Suprapubic skin (tissue), 4 donors: ENCODE measurements at regions not wholly inside any gene's neighbourhood (a gene's known extent, or its start where the extent isn't known, plus 50 kb on each side); places are given as distances from the start of the nearest gene placed in this dataset.
"Not testable (repeated sequence)": the region's sequence is repeated elsewhere in the genome, so short reads cannot be mapped to it uniquely, and the experiment has no call there.

Experiments
- DNase-seq, 2 donors: peaks; one replicate each; pipeline ENCODE4 v3.0.0-alpha.2; 2019; ENCODE audit warnings: low spot score in 2 of 2
- H3K27ac ChIP-seq: fragments of 200-600 bp; sonication (generic); one replicate; pipeline ENCODE4 v1.5.1; 2019
- H3K27me3 ChIP-seq: fragments of 200-600 bp; sonication (generic); one replicate; pipeline ENCODE4 v1.5.1; 2019
- H3K36me3 ChIP-seq: fragments of 200-600 bp; sonication (generic); one replicate; pipeline ENCODE4 v1.5.1; 2019
- H3K4me1 ChIP-seq: fragments of 200-600 bp; sonication (generic); one replicate; pipeline ENCODE4 v1.5.1; 2019
- H3K4me3 ChIP-seq: fragments of 200-600 bp; sonication (generic); one replicate; pipeline ENCODE4 v1.5.1; 2019; ENCODE audit warnings: mild to moderate bottlenecking
- H3K9me3 ChIP-seq: fragments of 200-600 bp; sonication (generic); one replicate; pipeline ENCODE4 v1.5.1; 2019
- CTCF ChIP-seq, 2 donors: fragments of 200-600 bp in 1 of 2; fragments of 450-650 bp in 1 of 2; sonication (generic) in 1 of 2; IDR thresholded peaks; one replicate each; pipeline ENCODE4 v1.5.1; 2016 to 2019; ENCODE audit warnings: antibody characterized with exemption in 2 of 2, mild to moderate bottlenecking in 1 of 2, moderate library complexity in 1 of 2
- EP300 ChIP-seq: sonication (generic); formaldehyde crosslinking; IDR thresholded peaks from one replicate; pipeline ENCODE4 v1.6.1; 2017; ENCODE audit warnings: antibody characterized with exemption
- POLR2A ChIP-seq, 2 donors: fragments of 450-650 bp; IDR thresholded peaks; one replicate each; pipeline ENCODE4 v1.6.1; 2017; ENCODE audit warnings: antibody characterized with exemption in 2 of 2, mild to moderate bottlenecking in 2 of 2, moderate library complexity in 2 of 2
- POLR2AphosphoS5 ChIP-seq, 3 donors: sonication (generic); formaldehyde crosslinking; IDR thresholded peaks; one replicate each; pipeline ENCODE4 v1.6.1; 2017; ENCODE audit warnings: antibody characterized with exemption in 3 of 3
- whole genome bisulfite sequencing: methylation state at CpG from one replicate; pipeline ENCODE4 v1.1.5; 2018; 5-methylcytosine and 5-hydroxymethylcytosine counted together

GRCh38 chr2:134008837-134009236 is 245.0 kb upstream of the MGAT5 start:
- TF ChIP-seq POLR2A (IDR thresholded peaks at IDR 0.05) (no peak), CTCF (IDR thresholded peaks at IDR 0.05) (no peak), EP300 (no peak), POLR2AphosphoS5 (IDR thresholded peaks at IDR 0.05) (no peak)
- H3K36me3 ChIP-seq = no peaks in the 10 kb centered on the region
- WGBS = 53% methylated on average over 1 of the region's 1 CpG

GRCh38 chr2:134009440-134009839 is 244.4 kb upstream of the MGAT5 start:
- Histone ChIP-seq H3K36me3 (no peaks in the 10 kb centered on the region), H3K27ac (no peak overlapping the region), H3K4me3 (no peak overlapping the region), H3K9me3 (no peaks in the 10 kb centered on the region), H3K4me1 (no peaks in the 10 kb centered on the region), H3K27me3 (no peaks in the 10 kb centered on the region)
- TF ChIP-seq EP300 (no peak), POLR2A (IDR thresholded peaks at IDR 0.05) (no peak), CTCF (IDR thresholded peaks at IDR 0.05) (no peak), POLR2AphosphoS5 (IDR thresholded peaks at IDR 0.05) (no peak)
- WGBS = 86% methylated on average over 8 of the region's 8 CpGs
- DNase-seq = no peak

More at GRCh38 chr2:134008837-134009236, 245.0 kb upstream of the MGAT5 start:
- DNase-seq = no peak
- Histone ChIP-seq H3K27me3 (no peaks in the 10 kb centered on the region), H3K27ac (no peak overlapping the region), H3K4me3 (no peak overlapping the region), H3K9me3 (no peaks in the 10 kb centered on the region), H3K4me1 (no peaks in the 10 kb centered on the region)

- 77% methylated on average over 7 of the region's 17 CpGs for WGBS
- H3K9me3 ChIP-seq, H3K4me1 ChIP-seq, H3K4me3 ChIP-seq, H3K27ac ChIP-seq, H3K36me3 ChIP-seq, H3K27me3 ChIP-seq, DNase-seq: not testable (repeated sequence)
Observed at GRCh38 chr2:134009906-134010305, 244.0 kb upstream of the MGAT5 start.

- H3K9me3 ChIP-seq = no peaks in the 10 kb centered on the region
- H3K4me1 ChIP-seq = no peaks in the 10 kb centered on the region
- TF ChIP-seq POLR2AphosphoS5 (IDR thresholded peaks at IDR 0.05) (no peak), CTCF (IDR thresholded peaks at IDR 0.05) (no peak), POLR2A (IDR thresholded peaks at IDR 0.05) (no peak)
- no peak for DNase-seq
- no peaks in the 10 kb centered on the region for H3K27me3 ChIP-seq
- H3K36me3 ChIP-seq = no peaks in the 10 kb centered on the region
- no peak overlapping the region for H3K27ac ChIP-seq
- 80% methylated on average over 6 of the region's 6 CpGs for WGBS
- no peak overlapping the region for H3K4me3 ChIP-seq
Observed at GRCh38 chr2:134011936-134012586, 241.8 kb upstream of the MGAT5 start.

GRCh38 chr2:134014196-134014960 is 239.5 kb upstream of the MGAT5 start:
- Histone ChIP-seq H3K36me3 (no peaks in the 10 kb centered on the region), H3K4me3 (no peak overlapping the region), H3K27ac (no peak overlapping the region), H3K9me3 (no peaks in the 10 kb centered on the region), H3K4me1 (no peaks in the 10 kb centered on the region), H3K27me3 (no peaks in the 10 kb centered on the region)
- TF ChIP-seq POLR2AphosphoS5 (IDR thresholded peaks at IDR 0.05) (no peak), EP300 (no peak)
- DNase-seq = no peak
- 92% methylated on average over 3 of the region's 3 CpGs for WGBS

GRCh38 chr2:134019871-134020270 is 234.0 kb upstream of the MGAT5 start:
- WGBS = 93% methylated on average over 2 of the region's 2 CpGs
- H3K4me1 ChIP-seq = no peaks in the 10 kb centered on the region
- no peaks in the 10 kb centered on the region for H3K27me3 ChIP-seq
- no peaks in the 10 kb centered on the region for H3K36me3 ChIP-seq
- DNase-seq = no peak
- TF ChIP-seq CTCF (IDR thresholded peaks at IDR 0.05) (no peak), EP300 (no peak), POLR2A (IDR thresholded peaks at IDR 0.05) (no peak), POLR2AphosphoS5 (IDR thresholded peaks at IDR 0.05) (no peak)
- H3K9me3 ChIP-seq = no peaks in the 10 kb centered on the region
- H3K4me3 ChIP-seq = no peak overlapping the region
- H3K27ac ChIP-seq = no peak overlapping the region
